ENCODE measurements at regions not wholly inside any gene's neighbourhood (a gene's known extent, or its start where the extent isn't known, plus 50 kb on each side); places are given as distances from the start of the nearest gene placed in this dataset.

GRCh38 chr2:167509586-167509985 lies 621.3 kb downstream of the XIRP2 start:
- TF ChIP-seq CTCF (IDR thresholded peaks at IDR 0.05) (no peak), POLR2AphosphoS5 (IDR thresholded peaks at IDR 0.05) (no peak)

Data from transverse colon (tissue), 4 donors.